ENCODE measurements at regions not wholly inside any gene's neighbourhood (a gene's known extent, or its start where the extent isn't known, plus 50 kb on each side); places are given as distances from the start of the nearest gene placed in this dataset.
"Not testable (repeated sequence)": the region's sequence is repeated elsewhere in the genome, so short reads cannot be mapped to it uniquely, and the experiment has no call there.

DNA sequence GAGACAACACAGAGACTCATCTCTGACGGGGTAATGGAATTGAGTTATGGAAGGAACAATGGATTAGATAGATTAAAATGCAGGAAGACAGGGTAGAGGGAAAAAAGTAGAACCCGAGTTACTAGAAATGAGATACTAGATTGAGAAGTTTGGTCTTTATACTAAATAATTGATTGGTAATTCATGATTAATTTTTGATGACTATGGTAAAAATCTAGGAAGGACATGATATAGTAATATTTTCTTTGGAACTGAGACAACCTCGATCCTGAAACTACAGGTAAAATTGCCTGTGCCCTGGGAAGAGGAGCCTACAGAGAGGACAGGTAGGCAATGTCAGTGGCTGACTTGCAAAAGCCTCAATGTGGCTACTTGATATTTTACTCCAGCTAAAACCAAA, 188.4 kb upstream of the GPC6 start:
- TF ChIP-seq TOX (CRISPR knock-in tag; IDR thresholded peaks at IDR 0.05; ENCODE audit: borderline replicate concordance) (no peak), ZNF565 (CRISPR knock-in tag; conservative IDR thresholded peaks at IDR 0.05; ENCODE audit: low read depth) (no peak), ZNF70 (CRISPR knock-in tag; IDR thresholded peaks at IDR 0.05) (no peak), ZNF8 (CRISPR knock-in tag; IDR thresholded peaks at IDR 0.05) (no peak), SNAI2 (CRISPR knock-in tag; IDR thresholded peaks at IDR 0.05) (no peak), ESRRG (CRISPR knock-in tag; IDR thresholded peaks at IDR 0.05) (no peak)
- ATAC-seq: no peak

DNA sequence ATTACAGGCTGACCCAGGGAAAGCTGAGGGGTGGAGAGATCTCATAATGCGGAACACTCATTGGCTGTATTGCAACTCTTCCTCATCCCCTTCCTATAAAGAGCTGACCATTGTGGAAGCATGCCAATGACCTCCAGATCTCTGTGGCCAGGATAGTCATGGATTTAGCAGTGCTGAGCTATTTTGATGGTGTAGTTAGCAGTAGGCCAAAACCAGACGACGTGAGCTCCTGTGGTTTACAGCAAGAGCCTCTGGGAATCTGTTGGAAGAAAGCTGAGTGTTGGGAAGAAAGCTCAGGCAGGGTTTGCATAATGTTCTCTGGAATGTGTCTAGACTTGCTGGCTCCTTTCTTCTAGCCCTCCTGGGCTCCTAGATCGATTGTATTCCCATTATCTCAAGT, 187.5 kb upstream of the GPC6 start:
- no peak for TF ChIP-seq CSDC2 (CRISPR knock-in tag; IDR thresholded peaks at IDR 0.05)
- TF ChIP-seq OSR1 (CRISPR knock-in tag; IDR thresholded peaks at IDR 0.05): no peak
- ATAC-seq: no peak

DNA sequence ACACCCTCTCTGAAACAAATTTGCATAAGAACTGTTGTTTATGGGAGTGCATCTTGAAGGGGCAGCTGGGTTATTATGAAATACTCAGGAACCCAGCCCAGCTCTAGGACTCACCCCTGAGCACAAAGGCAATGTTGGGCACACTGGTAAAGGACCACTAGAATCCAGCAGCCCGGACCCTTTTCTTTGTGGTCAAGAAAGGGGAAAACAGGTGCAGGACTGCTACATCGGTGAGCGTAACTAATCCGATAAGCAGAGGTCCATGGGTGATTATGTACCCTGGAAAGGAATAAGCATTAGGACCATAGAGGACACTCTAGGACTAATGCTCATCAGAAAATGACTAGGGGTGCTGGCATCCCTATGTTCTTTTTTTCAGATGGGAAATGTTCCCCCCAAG, 185.0 kb upstream of the GPC6 start:
- not testable (repeated sequence) for ATAC-seq

DNA sequence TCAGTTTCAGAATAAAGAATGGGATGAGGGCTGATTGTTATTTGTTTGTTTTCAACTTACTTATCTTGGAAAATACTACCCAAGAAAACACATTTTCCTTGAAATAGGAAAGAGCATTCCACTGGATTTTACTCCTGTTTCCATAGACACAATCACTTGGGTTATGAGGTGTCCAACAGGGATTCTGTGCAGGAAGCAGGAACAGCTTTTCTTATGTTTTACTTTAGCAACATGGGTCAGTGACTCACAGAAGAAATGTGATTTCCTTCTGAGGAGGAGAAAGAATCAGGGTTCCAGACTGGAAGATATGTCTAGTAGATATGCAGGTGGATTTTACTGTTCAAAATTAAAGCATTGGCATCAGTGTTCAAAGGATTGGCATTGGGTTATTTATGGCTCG, 180.8 kb upstream of the GPC6 start:
- ATAC-seq: no peak

DNA sequence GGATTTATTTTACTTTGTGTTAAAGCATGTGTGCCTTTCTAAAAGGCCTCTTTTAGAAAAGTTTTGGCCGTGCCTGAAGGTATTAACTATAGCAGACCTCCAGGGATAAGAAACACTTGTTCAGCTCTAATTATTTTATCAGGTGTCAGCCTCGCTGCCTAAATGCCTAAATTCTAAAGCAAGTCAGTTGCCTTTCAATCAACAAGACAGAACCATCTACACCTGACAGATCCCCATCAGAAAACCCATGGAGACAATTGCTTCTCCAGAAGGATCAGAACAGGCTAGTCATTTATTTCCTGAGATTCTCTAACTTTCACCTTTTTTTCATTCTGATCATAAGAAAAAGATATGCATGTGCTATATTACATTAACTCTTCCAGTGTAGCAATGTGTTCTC, 171.4 kb upstream of the GPC6 start:
- ATAC-seq: no peak
- TF ChIP-seq, protein P1, sequence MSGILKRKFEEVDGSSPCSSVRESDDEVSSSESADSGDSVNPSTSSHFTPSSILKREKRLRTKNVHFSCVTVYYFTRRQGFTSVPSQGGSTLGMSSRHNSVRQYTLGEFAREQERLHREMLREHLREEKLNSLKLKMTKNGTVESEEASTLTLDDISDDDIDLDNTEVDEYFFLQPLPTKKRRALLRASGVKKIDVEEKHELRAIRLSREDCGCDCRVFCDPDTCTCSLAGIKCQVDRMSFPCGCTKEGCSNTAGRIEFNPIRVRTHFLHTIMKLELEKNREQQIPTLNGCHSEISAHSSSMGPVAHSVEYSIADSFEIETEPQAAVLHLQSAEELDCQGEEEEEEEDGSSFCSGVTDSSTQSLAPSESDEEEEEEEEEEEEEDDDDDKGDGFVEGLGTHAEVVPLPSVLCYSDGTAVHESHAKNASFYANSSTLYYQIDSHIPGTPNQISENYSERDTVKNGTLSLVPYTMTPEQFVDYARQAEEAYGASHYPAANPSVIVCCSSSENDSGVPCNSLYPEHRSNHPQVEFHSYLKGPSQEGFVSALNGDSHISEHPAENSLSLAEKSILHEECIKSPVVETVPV (CRISPR knock-in tag; IDR thresholded peaks at IDR 0.05): no peak
- no peak for TF ChIP-seq RARB (CRISPR knock-in tag; IDR thresholded peaks at IDR 0.05)
- no peak for TF ChIP-seq GLIS3 (CRISPR knock-in tag; IDR thresholded peaks at IDR 0.05)
- no peak for TF ChIP-seq ZNF8 (CRISPR knock-in tag; IDR thresholded peaks at IDR 0.05)
- TF ChIP-seq TCF4 (CRISPR knock-in tag; IDR thresholded peaks at IDR 0.05; ENCODE audit: borderline replicate concordance): no peak
- TF ChIP-seq, protein P2, sequence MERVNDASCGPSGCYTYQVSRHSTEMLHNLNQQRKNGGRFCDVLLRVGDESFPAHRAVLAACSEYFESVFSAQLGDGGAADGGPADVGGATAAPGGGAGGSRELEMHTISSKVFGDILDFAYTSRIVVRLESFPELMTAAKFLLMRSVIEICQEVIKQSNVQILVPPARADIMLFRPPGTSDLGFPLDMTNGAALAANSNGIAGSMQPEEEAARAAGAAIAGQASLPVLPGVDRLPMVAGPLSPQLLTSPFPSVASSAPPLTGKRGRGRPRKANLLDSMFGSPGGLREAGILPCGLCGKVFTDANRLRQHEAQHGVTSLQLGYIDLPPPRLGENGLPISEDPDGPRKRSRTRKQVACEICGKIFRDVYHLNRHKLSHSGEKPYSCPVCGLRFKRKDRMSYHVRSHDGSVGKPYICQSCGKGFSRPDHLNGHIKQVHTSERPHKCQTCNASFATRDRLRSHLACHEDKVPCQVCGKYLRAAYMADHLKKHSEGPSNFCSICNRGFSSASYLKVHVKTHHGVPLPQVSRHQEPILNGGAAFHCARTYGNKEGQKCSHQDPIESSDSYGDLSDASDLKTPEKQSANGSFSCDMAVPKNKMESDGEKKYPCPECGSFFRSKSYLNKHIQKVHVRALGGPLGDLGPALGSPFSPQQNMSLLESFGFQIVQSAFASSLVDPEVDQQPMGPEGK (CRISPR knock-in tag; IDR thresholded peaks at IDR 0.05; ENCODE audit: borderline replicate concordance): no peak
- no peak for TF ChIP-seq CSDC2 (CRISPR knock-in tag; IDR thresholded peaks at IDR 0.05)
- no peak for TF ChIP-seq BACH2 (CRISPR knock-in tag; IDR thresholded peaks at IDR 0.05; ENCODE audit: borderline replicate concordance)
- TF ChIP-seq ZC3H10 (CRISPR knock-in tag; IDR thresholded peaks at IDR 0.05): no peak
- TF ChIP-seq ZFP30 (CRISPR knock-in tag; IDR thresholded peaks at IDR 0.05): no peak
- TF ChIP-seq ZNF565 (CRISPR knock-in tag; conservative IDR thresholded peaks at IDR 0.05; ENCODE audit: low read depth): no peak
- no peak for TF ChIP-seq OSR1 (CRISPR knock-in tag; IDR thresholded peaks at IDR 0.05)
- no peak for TF ChIP-seq ESRRG (CRISPR knock-in tag; IDR thresholded peaks at IDR 0.05)
- no peak for TF ChIP-seq ZFP3 (CRISPR knock-in tag; IDR thresholded peaks at IDR 0.05)
- TF ChIP-seq TOX (CRISPR knock-in tag; IDR thresholded peaks at IDR 0.05; ENCODE audit: borderline replicate concordance): no peak
- TF ChIP-seq, protein P3, sequence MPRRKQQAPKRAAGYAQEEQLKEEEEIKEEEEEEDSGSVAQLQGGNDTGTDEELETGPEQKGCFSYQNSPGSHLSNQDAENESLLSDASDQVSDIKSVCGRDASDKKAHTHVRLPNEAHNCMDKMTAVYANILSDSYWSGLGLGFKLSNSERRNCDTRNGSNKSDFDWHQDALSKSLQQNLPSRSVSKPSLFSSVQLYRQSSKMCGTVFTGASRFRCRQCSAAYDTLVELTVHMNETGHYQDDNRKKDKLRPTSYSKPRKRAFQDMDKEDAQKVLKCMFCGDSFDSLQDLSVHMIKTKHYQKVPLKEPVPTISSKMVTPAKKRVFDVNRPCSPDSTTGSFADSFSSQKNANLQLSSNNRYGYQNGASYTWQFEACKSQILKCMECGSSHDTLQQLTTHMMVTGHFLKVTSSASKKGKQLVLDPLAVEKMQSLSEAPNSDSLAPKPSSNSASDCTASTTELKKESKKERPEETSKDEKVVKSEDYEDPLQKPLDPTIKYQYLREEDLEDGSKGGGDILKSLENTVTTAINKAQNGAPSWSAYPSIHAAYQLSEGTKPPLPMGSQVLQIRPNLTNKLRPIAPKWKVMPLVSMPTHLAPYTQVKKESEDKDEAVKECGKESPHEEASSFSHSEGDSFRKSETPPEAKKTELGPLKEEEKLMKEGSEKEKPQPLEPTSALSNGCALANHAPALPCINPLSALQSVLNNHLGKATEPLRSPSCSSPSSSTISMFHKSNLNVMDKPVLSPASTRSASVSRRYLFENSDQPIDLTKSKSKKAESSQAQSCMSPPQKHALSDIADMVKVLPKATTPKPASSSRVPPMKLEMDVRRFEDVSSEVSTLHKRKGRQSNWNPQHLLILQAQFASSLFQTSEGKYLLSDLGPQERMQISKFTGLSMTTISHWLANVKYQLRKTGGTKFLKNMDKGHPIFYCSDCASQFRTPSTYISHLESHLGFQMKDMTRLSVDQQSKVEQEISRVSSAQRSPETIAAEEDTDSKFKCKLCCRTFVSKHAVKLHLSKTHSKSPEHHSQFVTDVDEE (CRISPR knock-in tag; IDR thresholded peaks at IDR 0.05): no peak
- TF ChIP-seq ISL1 (CRISPR knock-in tag; IDR thresholded peaks at IDR 0.05): no peak
- TF ChIP-seq ZNF70 (CRISPR knock-in tag; IDR thresholded peaks at IDR 0.05): no peak

More for the DNA sequence above, 180.8 kb upstream of the GPC6 start:
- TF ChIP-seq, protein P4, sequence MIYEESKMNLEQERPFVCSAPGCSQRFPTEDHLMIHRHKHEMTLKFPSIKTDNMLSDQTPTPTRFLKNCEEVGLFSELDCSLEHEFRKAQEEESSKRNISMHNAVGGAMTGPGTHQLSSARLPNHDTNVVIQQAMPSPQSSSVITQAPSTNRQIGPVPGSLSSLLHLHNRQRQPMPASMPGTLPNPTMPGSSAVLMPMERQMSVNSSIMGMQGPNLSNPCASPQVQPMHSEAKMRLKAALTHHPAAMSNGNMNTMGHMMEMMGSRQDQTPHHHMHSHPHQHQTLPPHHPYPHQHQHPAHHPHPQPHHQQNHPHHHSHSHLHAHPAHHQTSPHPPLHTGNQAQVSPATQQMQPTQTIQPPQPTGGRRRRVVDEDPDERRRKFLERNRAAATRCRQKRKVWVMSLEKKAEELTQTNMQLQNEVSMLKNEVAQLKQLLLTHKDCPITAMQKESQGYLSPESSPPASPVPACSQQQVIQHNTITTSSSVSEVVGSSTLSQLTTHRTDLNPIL (CRISPR knock-in tag; IDR thresholded peaks at IDR 0.05; ENCODE audit: low read depth): no peak
- TF ChIP-seq ZFP3 (CRISPR knock-in tag; IDR thresholded peaks at IDR 0.05) (no peak), PPARA (CRISPR knock-in tag; IDR thresholded peaks at IDR 0.05; ENCODE audit: borderline replicate concordance) (no peak), ISL1 (CRISPR knock-in tag; IDR thresholded peaks at IDR 0.05) (no peak), TOX (CRISPR knock-in tag; IDR thresholded peaks at IDR 0.05; ENCODE audit: borderline replicate concordance) (no peak), OSR1 (CRISPR knock-in tag; IDR thresholded peaks at IDR 0.05) (no peak), GLIS3 (CRISPR knock-in tag; IDR thresholded peaks at IDR 0.05) (no peak), ZNF70 (CRISPR knock-in tag; IDR thresholded peaks at IDR 0.05) (no peak), BACH2 (CRISPR knock-in tag; IDR thresholded peaks at IDR 0.05; ENCODE audit: borderline replicate concordance) (no peak)
- TF ChIP-seq, protein P1 (CRISPR knock-in tag; IDR thresholded peaks at IDR 0.05): no peak

Data from SK-N-SH treated with all-trans-retinoic acid at 6 μM for 48 hours (cell line).